HG02870 (cell line): ENCODE measurements at regions not wholly inside any gene's neighbourhood (a gene's known extent, or its start where the extent isn't known, plus 50 kb on each side); places are given as distances from the start of the nearest gene placed in this dataset.

Source experiments
- ATAC-seq: cut with Tn5 transposase; IDR thresholded peaks from one replicate; pipeline ENCODE4 v1.9.1; 2021; ENCODE audit warnings: mild to moderate bottlenecking, moderate library complexity; ENCODE audit not compliant: unreplicated experiment

DNA sequence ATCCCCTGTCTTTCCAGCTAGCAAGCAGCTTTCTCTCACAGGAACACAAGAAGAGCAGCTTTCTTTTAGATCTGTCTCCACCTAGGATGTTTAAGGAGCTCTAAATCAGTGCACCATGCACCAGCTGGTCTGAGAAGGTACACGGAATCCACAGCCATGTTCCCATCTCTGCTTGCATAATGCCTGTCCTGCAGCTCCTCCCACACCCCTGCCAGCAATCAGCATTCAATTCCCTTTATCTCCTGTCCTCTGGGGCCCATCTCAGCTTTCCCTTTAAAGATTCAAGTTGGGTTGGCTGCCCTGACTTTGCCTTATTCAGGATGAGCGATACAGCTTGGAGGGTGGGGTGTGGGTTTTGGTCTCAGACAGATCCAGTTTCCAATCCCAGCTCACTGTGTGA is 826.3 kb downstream of the BCL11B start:
- ATAC-seq: no peak

- ATAC-seq: no peak
Measured at GRCh38 chr14:98446508-98446907, 825.5 kb downstream of the BCL11B start.

GRCh38 chr14:98456231-98456630 is 815.8 kb downstream of the BCL11B start:
- no peak for ATAC-seq

- ATAC-seq: no peak
Measured at GRCh38 chr14:98458702-98459101, 813.3 kb downstream of the BCL11B start.

GRCh38 chr14:98462908-98463307 is 809.1 kb downstream of the BCL11B start:
- ATAC-seq: no peak

GRCh38 chr14:98466807-98467206 is 805.2 kb downstream of the BCL11B start:
- no peak for ATAC-seq

- ATAC-seq: no peak
Measured at GRCh38 chr14:98470663-98471062, 801.3 kb downstream of the BCL11B start.

- ATAC-seq: no peak
Measured at GRCh38 chr14:98474900-98475299, 797.1 kb downstream of the BCL11B start.

GRCh38 chr14:98477935-98478334 is 794.1 kb downstream of the BCL11B start:
- ATAC-seq: no peak

GRCh38 chr14:98489115-98489514 is 782.9 kb downstream of the BCL11B start:
- no peak for ATAC-seq

- ATAC-seq: no peak
Measured at GRCh38 chr14:98494582-98494981, 777.4 kb downstream of the BCL11B start.

DNA sequence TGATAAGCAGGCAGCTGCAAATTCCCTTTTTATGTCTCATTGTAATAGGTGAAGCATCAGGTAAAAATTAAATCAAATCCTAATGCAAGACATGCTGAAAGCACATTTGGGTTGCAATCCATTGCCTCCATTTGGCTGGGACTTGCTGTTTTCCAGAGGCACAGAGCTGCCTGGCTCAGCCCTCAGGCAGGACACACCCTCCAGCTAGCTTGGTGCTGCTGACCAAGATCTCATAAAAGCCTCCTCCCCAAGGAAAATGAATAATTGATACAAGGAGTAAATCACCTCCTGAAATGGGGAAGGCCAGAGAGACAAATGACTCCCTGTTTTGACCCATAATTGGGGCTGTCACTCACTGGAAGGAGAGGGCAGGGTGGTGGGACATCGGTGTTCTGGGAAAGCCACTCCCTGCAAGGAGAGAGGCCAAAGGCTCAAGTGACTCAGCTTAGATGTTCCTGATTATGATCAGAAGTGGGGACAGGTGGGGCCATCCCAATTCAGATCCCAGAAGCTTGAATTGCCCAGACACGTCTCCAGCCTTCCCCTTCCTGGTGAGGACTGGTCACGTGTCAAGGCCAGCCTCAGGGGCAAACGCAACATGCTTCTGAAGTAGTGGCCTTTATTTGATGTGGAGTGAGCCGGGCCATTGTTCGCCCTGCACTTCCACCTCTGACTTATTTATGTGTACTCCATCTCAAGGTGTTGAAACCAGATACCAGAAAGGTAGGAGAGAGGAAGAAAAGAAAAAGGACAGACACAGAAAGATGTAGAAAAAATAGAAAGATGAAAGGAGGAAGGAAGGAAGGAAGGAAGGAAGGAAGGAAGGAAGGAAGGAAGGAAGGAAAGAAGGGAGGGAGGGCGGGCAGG is 773.7 kb downstream of the BCL11B start:
- no peak for ATAC-seq

GRCh38 chr14:98501335-98501734 is 770.7 kb downstream of the BCL11B start:
- no peak for ATAC-seq

DNA sequence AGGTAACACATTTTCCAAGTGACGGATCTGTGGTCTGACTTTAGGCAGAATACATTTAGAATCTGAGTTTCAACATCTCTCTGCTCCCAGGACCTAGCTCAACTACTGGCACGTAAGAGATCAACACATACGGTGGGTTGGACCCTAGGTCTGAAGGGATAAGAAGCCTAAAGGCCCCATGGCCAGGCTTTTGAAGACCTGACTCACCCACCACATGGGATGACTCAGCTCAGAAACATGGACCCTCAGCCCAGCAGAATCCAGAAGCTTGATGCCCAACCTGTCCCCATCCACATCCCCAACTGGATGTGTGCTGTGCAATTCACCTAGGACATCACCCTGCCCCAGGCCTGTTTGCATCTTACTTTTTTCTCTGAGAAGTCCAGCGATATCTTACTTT is 770.2 kb downstream of the BCL11B start:
- no peak for ATAC-seq

- ATAC-seq: no peak
Measured at GRCh38 chr14:98503086-98503815, 768.7 kb downstream of the BCL11B start.

- ATAC-seq: no peak
Measured at GRCh38 chr14:98507264-98507663, 764.7 kb downstream of the BCL11B start.

GRCh38 chr14:98510392-98510791 is 761.6 kb downstream of the BCL11B start:
- ATAC-seq: no peak

GRCh38 chr14:98512501-98513251 is 759.3 kb downstream of the BCL11B start:
- no peak for ATAC-seq

- no peak for ATAC-seq
Measured at GRCh38 chr14:98513558-98513957, 758.4 kb downstream of the BCL11B start.

- no peak for ATAC-seq
Measured at GRCh38 chr14:98514016-98514415, 758.0 kb downstream of the BCL11B start.

GRCh38 chr14:98536256-98536655 is 735.7 kb downstream of the BCL11B start:
- ATAC-seq: no peak
